Endothelial cell (in vitro differentiated cells): ENCODE measurements at regions not wholly inside any gene's neighbourhood (a gene's known extent, or its start where the extent isn't known, plus 50 kb on each side); places are given as distances from the start of the nearest gene placed in this dataset.

Experiments
- DNase-seq: peaks from one replicate; pipeline ENCODE4 v3.0.0; 2021; ENCODE audit warnings: low spot score
- H3K27ac Mint-ChIP-seq: one replicate; pipeline ENCODE4 v1.8.0; 2021; ENCODE audit warnings: mixed read lengths, inconsistent platforms; ENCODE audit not compliant: unreplicated experiment
- H3K27me3 Mint-ChIP-seq: one replicate; pipeline ENCODE4 v1.8.0; 2021; ENCODE audit warnings: mild to moderate bottlenecking, moderate library complexity, mixed read lengths, inconsistent platforms; ENCODE audit not compliant: unreplicated experiment
- H3K36me3 Mint-ChIP-seq: one replicate; pipeline ENCODE4 v1.8.0; 2021; ENCODE audit warnings: mild to moderate bottlenecking, low read depth, mixed read lengths, inconsistent platforms; ENCODE audit not compliant: unreplicated experiment
- H3K4me1 Mint-ChIP-seq: one replicate; pipeline ENCODE4 v1.8.0; 2021; ENCODE audit warnings: mild to moderate bottlenecking, mixed read lengths, inconsistent platforms; ENCODE audit not compliant: unreplicated experiment
- H3K4me3 Mint-ChIP-seq: one replicate; pipeline ENCODE4 v1.8.0; 2021; ENCODE audit warnings: mild to moderate bottlenecking, mixed read lengths, inconsistent platforms; ENCODE audit not compliant: unreplicated experiment
- H3K9me3 Mint-ChIP-seq: one replicate; pipeline ENCODE4 v1.8.0; 2021; ENCODE audit warnings: mixed read lengths, inconsistent platforms; ENCODE audit not compliant: unreplicated experiment
- CTCF ChIP-seq: fragments of 200-600 bp; sonication (generic); IDR thresholded peaks from one replicate; pipeline ENCODE4 v1.5.0; 2021; ENCODE audit warnings: antibody characterized with exemption; ENCODE audit not compliant: unreplicated experiment

DNA sequence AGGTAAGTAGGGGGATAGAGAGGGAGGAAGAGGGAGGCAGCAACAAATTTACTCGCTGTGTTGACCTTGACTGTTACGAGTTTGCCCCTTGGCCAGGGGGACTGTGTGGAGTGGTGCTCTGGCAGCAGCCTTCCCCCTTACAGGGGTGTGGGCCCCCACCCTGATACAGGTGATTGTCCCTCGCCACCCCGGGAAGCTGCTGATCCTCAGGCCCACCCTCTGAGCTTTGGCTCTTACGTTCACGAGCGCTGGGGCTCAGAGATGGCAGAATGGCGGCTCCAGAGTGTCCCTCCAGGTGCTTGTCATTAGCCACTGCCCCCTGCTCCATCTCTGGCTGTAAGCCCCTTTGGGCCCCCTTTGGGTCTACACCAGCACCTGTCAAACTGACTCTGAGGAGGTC is 88.6 kb downstream of the GLI2 start:
- Mint-ChIP-seq H3K27ac (no peak overlapping the region), H3K4me1 (peaks cover 3% of the 10 kb centered on the region), H3K36me3 (no peaks in the 10 kb centered on the region), H3K27me3 (peaks cover 7% of the 10 kb centered on the region), H3K9me3 (no peaks in the 10 kb centered on the region), H3K4me3 (no peak overlapping the region)
- no peak for DNase-seq
- no peak for TF ChIP-seq CTCF

DNA sequence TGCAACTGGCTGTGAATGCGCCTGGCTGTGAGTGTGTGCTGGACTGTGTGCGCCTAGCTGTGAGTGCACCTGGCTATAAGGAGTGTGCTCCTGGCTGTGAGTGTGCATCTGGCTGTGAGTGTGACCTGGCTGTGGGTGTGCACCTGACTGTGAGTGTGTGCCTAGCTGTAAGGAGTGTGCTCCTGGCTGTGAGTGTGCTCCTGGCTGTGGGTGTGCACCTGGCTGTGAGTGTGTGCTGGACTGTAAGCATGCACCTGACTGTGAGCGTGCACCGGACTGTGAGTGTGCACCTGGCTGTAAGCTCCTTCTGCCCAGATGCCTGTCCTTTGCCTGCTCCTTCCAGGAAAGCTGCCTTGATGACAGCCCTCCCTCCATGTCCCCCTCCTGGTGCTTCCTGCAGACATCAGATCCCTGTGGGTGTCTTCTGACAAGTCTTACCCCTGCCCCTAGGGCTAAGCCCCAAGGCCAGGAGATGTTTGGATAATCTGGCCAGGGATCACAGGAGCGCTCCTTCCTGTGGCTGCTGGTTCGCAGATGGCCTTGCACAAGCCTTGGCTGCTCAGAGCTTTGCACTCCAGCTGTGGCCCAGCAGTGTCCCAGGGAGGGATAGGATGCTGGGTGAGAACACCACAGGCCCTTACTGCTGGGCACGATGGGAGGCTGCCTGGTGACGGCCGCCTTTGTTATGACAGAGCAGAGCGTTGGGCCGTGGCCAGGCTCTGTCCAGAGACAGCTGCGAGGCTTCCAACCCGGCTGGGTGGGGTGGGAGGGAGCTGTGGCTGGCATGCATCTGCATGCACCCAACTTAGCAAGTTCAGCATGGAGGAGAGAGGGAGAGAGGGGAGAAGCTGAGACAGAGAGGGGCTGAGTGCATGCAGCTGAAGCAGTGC is 89.9 kb downstream of the GLI2 start:
- H3K27ac Mint-ChIP-seq = no peak overlapping the region
- H3K27me3 Mint-ChIP-seq = peaks cover 7% of the 10 kb centered on the region
- peaks cover 3% of the 10 kb centered on the region for H3K4me1 Mint-ChIP-seq
- no peaks in the 10 kb centered on the region for H3K36me3 Mint-ChIP-seq
- no peak overlapping the region for H3K4me3 Mint-ChIP-seq
- TF ChIP-seq CTCF = no peak
- no peak for DNase-seq
- H3K9me3 Mint-ChIP-seq = no peaks in the 10 kb centered on the region

DNA sequence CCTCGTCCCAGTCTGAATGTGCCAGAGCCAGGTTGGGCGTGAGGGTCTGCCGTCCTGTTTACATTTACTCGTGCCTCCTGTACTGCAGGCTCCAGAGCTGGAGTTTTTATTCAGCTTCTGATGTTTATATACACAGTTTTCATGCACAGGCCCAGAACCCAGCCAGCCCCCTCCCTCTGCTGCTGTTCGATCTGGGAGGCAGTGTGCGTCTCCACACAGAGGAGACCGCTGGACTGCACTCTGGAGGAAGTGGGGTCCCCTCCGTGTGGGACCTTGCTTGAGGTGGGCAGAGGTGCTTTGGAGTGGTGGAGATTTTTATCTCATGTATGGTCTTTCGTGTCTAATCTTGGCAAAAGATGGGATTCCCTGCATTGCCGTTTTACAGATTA is 90.6 kb downstream of the GLI2 start:
- no peaks in the 10 kb centered on the region for H3K9me3 Mint-ChIP-seq
- H3K4me3 Mint-ChIP-seq = no peak overlapping the region
- H3K4me1 Mint-ChIP-seq = no peaks in the 10 kb centered on the region
- no peak overlapping the region for H3K27ac Mint-ChIP-seq
- peaks cover 10% of the 10 kb centered on the region for H3K27me3 Mint-ChIP-seq
- no peak for DNase-seq
- TF ChIP-seq CTCF = no peak
- H3K36me3 Mint-ChIP-seq = no peaks in the 10 kb centered on the region

GRCh38 chr2:120826716-120827410 is 91.2 kb downstream of the GLI2 start:
- DNase-seq = no peak
- Mint-ChIP-seq H3K27me3 (peaks cover 16% of the 10 kb centered on the region), H3K9me3 (no peaks in the 10 kb centered on the region), H3K36me3 (no peaks in the 10 kb centered on the region), H3K4me3 (no peak overlapping the region), H3K4me1 (no peaks in the 10 kb centered on the region), H3K27ac (no peak overlapping the region)
- no peak for TF ChIP-seq CTCF

DNA sequence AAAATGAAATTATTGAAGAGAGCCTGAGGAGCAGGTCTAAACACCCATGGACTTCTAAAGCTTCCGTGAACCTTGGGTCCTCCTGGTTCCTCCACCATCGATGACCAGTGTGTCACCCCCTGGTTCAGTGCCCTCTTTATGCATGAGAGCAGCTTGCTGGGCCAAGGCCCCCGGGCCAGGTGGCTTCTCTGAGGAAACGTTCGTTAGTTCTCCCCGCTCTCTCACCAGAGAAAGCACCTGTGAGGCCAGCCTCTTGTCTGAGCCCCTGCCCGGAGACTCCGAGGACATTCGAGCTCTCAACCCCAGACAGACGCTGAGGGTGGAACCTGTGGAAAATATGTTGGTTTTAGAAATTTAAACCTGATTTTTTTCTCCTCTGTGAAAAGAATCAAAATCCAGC is 92.4 kb downstream of the GLI2 start:
- no peak overlapping the region for H3K4me3 Mint-ChIP-seq
- H3K27ac Mint-ChIP-seq = no peak overlapping the region
- peaks cover 16% of the 10 kb centered on the region for H3K27me3 Mint-ChIP-seq
- H3K36me3 Mint-ChIP-seq = no peaks in the 10 kb centered on the region
- H3K9me3 Mint-ChIP-seq = no peaks in the 10 kb centered on the region
- H3K4me1 Mint-ChIP-seq = no peaks in the 10 kb centered on the region
- DNase-seq = no peak
- no peak for TF ChIP-seq CTCF
